MM.1S (cell line): ENCODE measurements at regions not wholly inside any gene's neighbourhood (a gene's known extent, or its start where the extent isn't known, plus 50 kb on each side); places are given as distances from the start of the nearest gene placed in this dataset.

Experiments
- EZH2 ChIP-seq: fragments of 300-600 bp; sonication (generic); optimal IDR thresholded peaks from 2 replicates; pipeline ENCODE3; 2017; ENCODE audit warnings: low read depth, mild to moderate bottlenecking, antibody characterized with exemption, low read length, mixed read lengths
- EZH2phosphoT487 ChIP-seq: fragments of 300-600 bp; sonication (generic); IDR thresholded peaks from 2 replicates; pipeline ENCODE4 v1.6.1; 2018; ENCODE audit warnings: antibody characterized with exemption, low read length
- TF ChIP-seq, protein P1 (sequence below): fragments of 300-600 bp; sonication (generic); IDR thresholded peaks from 2 replicates; pipeline ENCODE4 v1.5.1; 2016; ENCODE audit warnings: antibody characterized with exemption, low read length, mixed read lengths

DNA sequence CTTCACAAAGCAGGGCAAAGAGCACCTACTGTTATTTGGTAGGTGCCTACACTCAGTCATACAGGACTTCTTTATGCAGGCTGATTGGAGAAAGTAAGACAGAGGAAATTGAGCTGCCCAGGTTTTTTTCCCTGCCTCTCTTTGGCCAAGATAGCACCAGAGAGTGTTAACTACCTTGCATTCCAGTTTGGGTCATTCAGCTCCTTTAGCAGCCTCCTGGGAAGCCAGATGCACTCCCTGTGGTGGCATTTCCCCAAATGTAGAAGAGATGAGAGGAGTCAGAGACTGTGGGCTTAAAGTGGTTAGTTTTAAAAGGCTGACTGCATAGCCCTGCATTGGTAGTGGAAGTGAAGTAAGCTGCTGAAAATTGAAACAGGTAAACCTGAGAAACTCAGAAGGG lies 358.4 kb downstream of the BCKDHB start:
- TF ChIP-seq, protein P1, sequence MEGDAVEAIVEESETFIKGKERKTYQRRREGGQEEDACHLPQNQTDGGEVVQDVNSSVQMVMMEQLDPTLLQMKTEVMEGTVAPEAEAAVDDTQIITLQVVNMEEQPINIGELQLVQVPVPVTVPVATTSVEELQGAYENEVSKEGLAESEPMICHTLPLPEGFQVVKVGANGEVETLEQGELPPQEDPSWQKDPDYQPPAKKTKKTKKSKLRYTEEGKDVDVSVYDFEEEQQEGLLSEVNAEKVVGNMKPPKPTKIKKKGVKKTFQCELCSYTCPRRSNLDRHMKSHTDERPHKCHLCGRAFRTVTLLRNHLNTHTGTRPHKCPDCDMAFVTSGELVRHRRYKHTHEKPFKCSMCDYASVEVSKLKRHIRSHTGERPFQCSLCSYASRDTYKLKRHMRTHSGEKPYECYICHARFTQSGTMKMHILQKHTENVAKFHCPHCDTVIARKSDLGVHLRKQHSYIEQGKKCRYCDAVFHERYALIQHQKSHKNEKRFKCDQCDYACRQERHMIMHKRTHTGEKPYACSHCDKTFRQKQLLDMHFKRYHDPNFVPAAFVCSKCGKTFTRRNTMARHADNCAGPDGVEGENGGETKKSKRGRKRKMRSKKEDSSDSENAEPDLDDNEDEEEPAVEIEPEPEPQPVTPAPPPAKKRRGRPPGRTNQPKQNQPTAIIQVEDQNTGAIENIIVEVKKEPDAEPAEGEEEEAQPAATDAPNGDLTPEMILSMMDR, result no peak
- TF ChIP-seq EZH2phosphoT487 (no peak), EZH2 (no peak)
